Adrenal gland (tissue), 9 donors: ENCODE measurements at regions not wholly inside any gene's neighbourhood (a gene's known extent, or its start where the extent isn't known, plus 50 kb on each side); places are given as distances from the start of the nearest gene placed in this dataset.

Experiments used
- DNase-seq, 7 donors: peaks; one replicate each; pipeline ENCODE4 v3.0.0-alpha.2; 2019 to 2020
- H3K27ac ChIP-seq, 5 donors: fragments of 200-600 bp; sonication (generic) in 4 of 5; 1 replicate in 3 of 5; 2 replicates in 2 of 5; pipeline versions ENCODE4 v1.5.1 to v1.8.0; 2016 to 2020; ENCODE audit warnings: mild to moderate bottlenecking in 1 of 5
- H3K27me3 ChIP-seq: fragments of 200-600 bp; 2 replicates; pipeline ENCODE4 v1.8.0; 2021
- H3K36me3 ChIP-seq, 2 donors: fragments of 200-600 bp; replicated peaks in 1 of 2; 1 replicate in 1 of 2; 2 replicates in 1 of 2; pipeline versions ENCODE4 v1.5.1 to v1.8.0; 2018 to 2022
- H3K4me1 ChIP-seq, 2 donors: fragments of 200-600 bp; replicated peaks in 1 of 2; 1 replicate in 1 of 2; 2 replicates in 1 of 2; pipeline versions ENCODE4 v1.5.1 to v1.8.0; 2018 to 2021
- H3K4me3 ChIP-seq, 4 donors: fragments of 200-600 bp; sonication (generic) in 3 of 4; one replicate each; pipeline ENCODE4 v1.5.1; 2016 to 2018
- H3K9me3 ChIP-seq, 3 donors: fragments of 200-600 bp; sonication (generic) in 1 of 3; replicated peaks in 1 of 3; 1 replicate in 2 of 3; 2 replicates in 1 of 3; pipeline versions ENCODE4 v1.5.1 to v1.8.0; 2016 to 2021
- POLR2A ChIP-seq, 2 donors: fragments of 450-650 bp; IDR thresholded peaks; one replicate each; pipeline ENCODE4 v1.6.1; 2017; ENCODE audit warnings: antibody characterized with exemption in 2 of 2, mild to moderate bottlenecking in 2 of 2, moderate library complexity in 1 of 2
- WGBS, 4 donors: extraction: QIAGEN DNeasy Blood & Tissue Kit in 2 of 4; methylation state at CpG; one replicate each; pipeline versions ENCODE4 v1.1.5 to v1.1.7; 2013 to 2017; 5-methylcytosine and 5-hydroxymethylcytosine counted together
- intact Hi-C, 2 donors: fragments of 100-400 bp; cut with DNase I; formaldehyde crosslinking; loops; one replicate each; pipeline versions ENCODE4 v1.14.1 to v1.15.0; 2022 to 2023
- TF ChIP-seq, protein P1 (sequence below), 6 experiments: fragments of 450-650 bp in 4 of 6; fragments of 200-600 bp in 2 of 6; sonication (generic) in 1 of 6; IDR thresholded peaks; 1 replicate in 5 of 6; 2 replicates in 1 of 6; pipeline versions ENCODE4 v1.5.1 to v1.8.0; 2016 to 2021; ENCODE audit warnings: antibody characterized with exemption in 6 of 6, mild to moderate bottlenecking in 2 of 6, moderate library complexity in 1 of 6
- donor health status: healthy with polysubstance abuse.
- donor health status: Bipolar disorder and iron deficiency.
- donor health status: DM: yes; HTN: yes; CAD: no.
- donor health status: DM: no; HTN: no; CAD: no.
- donor health status: DM: no; HTN: no; CAD: no.

GRCh38 chr18:39693359-39693758 lies 2127.8 kb upstream of the CELF4 start:
- Histone ChIP-seq H3K36me3 (no peaks in the 10 kb centered on the region), H3K9me3 (no peaks in the 10 kb centered on the region), H3K4me3 (no peak overlapping the region), H3K27me3 (no peaks in the 10 kb centered on the region), H3K4me1 (no peaks in the 10 kb centered on the region), H3K27ac (no peak overlapping the region)
- no peak for DNase-seq
- TF ChIP-seq, protein P1, sequence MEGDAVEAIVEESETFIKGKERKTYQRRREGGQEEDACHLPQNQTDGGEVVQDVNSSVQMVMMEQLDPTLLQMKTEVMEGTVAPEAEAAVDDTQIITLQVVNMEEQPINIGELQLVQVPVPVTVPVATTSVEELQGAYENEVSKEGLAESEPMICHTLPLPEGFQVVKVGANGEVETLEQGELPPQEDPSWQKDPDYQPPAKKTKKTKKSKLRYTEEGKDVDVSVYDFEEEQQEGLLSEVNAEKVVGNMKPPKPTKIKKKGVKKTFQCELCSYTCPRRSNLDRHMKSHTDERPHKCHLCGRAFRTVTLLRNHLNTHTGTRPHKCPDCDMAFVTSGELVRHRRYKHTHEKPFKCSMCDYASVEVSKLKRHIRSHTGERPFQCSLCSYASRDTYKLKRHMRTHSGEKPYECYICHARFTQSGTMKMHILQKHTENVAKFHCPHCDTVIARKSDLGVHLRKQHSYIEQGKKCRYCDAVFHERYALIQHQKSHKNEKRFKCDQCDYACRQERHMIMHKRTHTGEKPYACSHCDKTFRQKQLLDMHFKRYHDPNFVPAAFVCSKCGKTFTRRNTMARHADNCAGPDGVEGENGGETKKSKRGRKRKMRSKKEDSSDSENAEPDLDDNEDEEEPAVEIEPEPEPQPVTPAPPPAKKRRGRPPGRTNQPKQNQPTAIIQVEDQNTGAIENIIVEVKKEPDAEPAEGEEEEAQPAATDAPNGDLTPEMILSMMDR (IDR thresholded peaks at IDR 0.05), result no peak
- 96 to 100% (median 97%) methylated on average over 1 of the region's 1 CpG for WGBS, 4 donors
- intact Hi-C loops, result no loop called here

GRCh38 chr18:39692367-39693015 lies 2126.9 kb upstream of the CELF4 start:
- no peak for DNase-seq
- no peak overlapping the region for H3K4me3 ChIP-seq
- WGBS, 4 donors, result 48 to 79% (median 72%) methylated on average over 2 of the region's 2 CpGs
- no peaks in the 10 kb centered on the region for H3K9me3 ChIP-seq
- no peaks in the 10 kb centered on the region for H3K36me3 ChIP-seq
- no peak for TF ChIP-seq POLR2A (IDR thresholded peaks at IDR 0.05)
- TF ChIP-seq, protein P1 (IDR thresholded peaks at IDR 0.05), result no peak
- H3K27ac ChIP-seq, result no peak overlapping the region
- intact Hi-C loops, result no loop called here
- no peaks in the 10 kb centered on the region for H3K27me3 ChIP-seq
- H3K4me1 ChIP-seq, result no peaks in the 10 kb centered on the region

DNA sequence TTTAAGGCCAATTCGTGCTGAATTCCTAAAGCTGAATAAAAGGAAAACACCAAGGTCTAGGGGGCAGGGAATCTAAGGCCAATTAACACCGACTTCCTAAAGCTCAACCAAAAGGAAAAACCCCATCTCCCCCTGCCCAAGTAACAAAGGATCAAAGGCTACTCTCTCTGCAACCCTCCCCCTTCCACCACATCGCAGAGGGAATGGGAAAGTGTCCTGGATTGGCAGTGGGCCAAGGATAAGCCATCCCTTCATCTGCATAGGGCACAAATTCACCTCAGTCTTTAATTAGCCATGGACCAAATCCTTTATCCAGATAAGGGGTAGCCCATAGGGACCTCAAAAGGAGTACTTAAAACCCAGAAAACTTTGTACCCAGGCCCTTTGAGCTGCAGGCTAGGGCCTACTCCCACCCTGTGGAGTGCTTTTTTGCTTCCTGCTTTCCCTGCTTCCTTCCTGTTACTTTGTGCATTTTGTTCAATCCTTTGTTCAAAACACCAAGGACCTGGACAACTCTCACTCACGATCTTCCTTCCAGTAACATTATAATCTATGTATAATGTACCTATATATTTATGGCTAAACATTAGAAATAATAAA lies 2119.8 kb upstream of the CELF4 start:
- TF ChIP-seq, protein P1 (IDR thresholded peaks at IDR 0.05), result no peak
- TF ChIP-seq POLR2A (IDR thresholded peaks at IDR 0.05), result no peak
- no peak for DNase-seq
- Histone ChIP-seq H3K27me3 (no peaks in the 10 kb centered on the region), H3K27ac (no peak overlapping the region), H3K4me1 (no peaks in the 10 kb centered on the region), H3K36me3 (no peaks in the 10 kb centered on the region), H3K4me3 (no peak overlapping the region), H3K9me3 (no peaks in the 10 kb centered on the region)
- intact Hi-C loops, result no loop called here
- WGBS, 4 donors, result 41 to 63% (median 51%) methylated on average over 4 of the region's 4 CpGs

DNA sequence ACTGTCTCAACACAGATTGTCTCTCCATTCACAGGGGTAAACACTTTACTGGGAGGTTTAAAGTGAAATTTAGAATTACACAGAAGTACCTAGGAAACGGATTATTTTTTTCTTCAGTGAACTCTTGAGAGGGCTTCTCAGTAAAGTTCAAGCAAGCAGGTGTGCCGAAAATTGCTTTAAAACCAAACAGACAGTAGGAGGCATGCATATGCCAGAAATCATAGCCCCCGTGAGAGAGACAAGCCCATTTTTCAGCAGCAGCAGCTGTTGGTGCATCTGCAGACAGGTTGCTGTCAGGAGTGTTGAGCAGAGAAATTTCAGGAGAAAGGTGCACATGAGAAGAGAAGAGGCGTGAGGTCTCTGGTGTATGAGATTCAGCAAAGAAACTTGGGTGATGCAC lies 2115.5 kb upstream of the CELF4 start:
- H3K36me3 ChIP-seq, result no peaks in the 10 kb centered on the region
- TF ChIP-seq, protein P1 (IDR thresholded peaks at IDR 0.05), result no peak
- TF ChIP-seq POLR2A (IDR thresholded peaks at IDR 0.05), result no peak
- intact Hi-C loops, result no loop called here
- no peaks in the 10 kb centered on the region for H3K27me3 ChIP-seq
- 78 to 85% (median 84%) methylated on average over 4 of the region's 4 CpGs for WGBS, 4 donors
- no peaks in the 10 kb centered on the region for H3K4me1 ChIP-seq
- no peak for DNase-seq
- no peak overlapping the region for H3K27ac ChIP-seq
- no peaks in the 10 kb centered on the region for H3K9me3 ChIP-seq
- no peak overlapping the region for H3K4me3 ChIP-seq
